Tibial nerve (tissue), 3 donors: ENCODE measurements at regions not wholly inside any gene's neighbourhood (a gene's known extent, or its start where the extent isn't known, plus 50 kb on each side); places are given as distances from the start of the nearest gene placed in this dataset.

Experiments used
- CTCF ChIP-seq, 5 experiments: fragments of 200-600 bp in 3 of 5; fragments of 450-650 bp in 2 of 5; sonication (generic) in 3 of 5; IDR thresholded peaks; one replicate each; pipeline ENCODE4 v1.5.1; 2016 to 2019; ENCODE audit warnings: antibody characterized with exemption in 5 of 5, mild to moderate bottlenecking in 3 of 5, moderate library complexity in 2 of 5
- POLR2A ChIP-seq, 2 donors: fragments of 450-650 bp; IDR thresholded peaks; one replicate each; pipeline ENCODE4 v1.6.1; 2017; ENCODE audit warnings: antibody characterized with exemption in 2 of 2, mild to moderate bottlenecking in 2 of 2, moderate library complexity in 2 of 2

DNA sequence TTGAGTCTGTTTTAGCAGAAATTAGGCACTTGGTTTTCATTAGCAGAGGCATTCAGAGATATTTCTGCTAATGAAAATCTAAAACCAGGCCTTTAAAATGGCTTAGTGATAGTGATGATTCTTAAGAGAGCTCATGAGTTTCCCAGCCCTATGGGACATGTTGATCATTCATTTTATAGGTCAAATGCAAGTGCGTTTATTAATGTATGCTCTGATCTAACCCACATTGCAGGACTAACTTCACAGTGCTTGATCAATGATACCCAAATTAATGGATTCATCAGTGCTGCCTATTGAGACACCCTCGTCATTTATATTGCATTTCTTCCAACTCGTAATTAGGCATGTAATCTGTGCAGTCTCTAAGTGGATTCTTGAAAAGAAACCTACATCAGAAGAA, 54.7 kb upstream of the ETAA1 start:
- no peak for TF ChIP-seq CTCF (IDR thresholded peaks at IDR 0.05)
- TF ChIP-seq POLR2A (IDR thresholded peaks at IDR 0.05), result no peak
